Stimulated activated CD8-positive, alpha-beta memory T cell treated with anti-CD3 and anti-CD28 coated beads, Interleukin-15, amount 100 ng/mL, for 48 hours (primary cell): ENCODE measurements at regions not wholly inside any gene's neighbourhood (a gene's known extent, or its start where the extent isn't known, plus 50 kb on each side); places are given as distances from the start of the nearest gene placed in this dataset.

Experiments used
- DNase-seq, 2 donors: peaks; one replicate each; pipeline ENCODE4 v3.0.0-alpha.2; 2020; ENCODE audit warnings: low read depth in 2 of 2

GRCh38 chr6:137758661-137759060 is 108.4 kb upstream of the TNFAIP3 start:
- no peak for DNase-seq

GRCh38 chr6:137759624-137760023 is 107.4 kb upstream of the TNFAIP3 start:
- DNase-seq: no peak

- DNase-seq: no peak
Measured at GRCh38 chr6:137761072-137761471, 106.0 kb upstream of the TNFAIP3 start.

- DNase-seq: no peak
Measured at GRCh38 chr6:137761487-137761886, 105.6 kb upstream of the TNFAIP3 start.

- no peak for DNase-seq
Measured at GRCh38 chr6:137762168-137763090, 104.6 kb upstream of the TNFAIP3 start.

- DNase-seq: no peak
Measured at GRCh38 chr6:137763436-137763835, 103.6 kb upstream of the TNFAIP3 start.

GRCh38 chr6:137763886-137764285 is 103.2 kb upstream of the TNFAIP3 start:
- no peak for DNase-seq

GRCh38 chr6:137764464-137764863 is 102.6 kb upstream of the TNFAIP3 start:
- no peak for DNase-seq

GRCh38 chr6:137765059-137765458 is 102.0 kb upstream of the TNFAIP3 start:
- no peak for DNase-seq

GRCh38 chr6:137766596-137767370 is 100.3 kb upstream of the TNFAIP3 start:
- DNase-seq: no peak

- DNase-seq: no peak
Measured at GRCh38 chr6:137767465-137767864, 99.6 kb upstream of the TNFAIP3 start.

GRCh38 chr6:137767911-137768690 is 99.0 kb upstream of the TNFAIP3 start:
- DNase-seq: no peak

- DNase-seq: no peak
Measured at GRCh38 chr6:137768935-137769334, 98.1 kb upstream of the TNFAIP3 start.

- no peak for DNase-seq
Measured at GRCh38 chr6:137769797-137770362, 97.2 kb upstream of the TNFAIP3 start.

- no peak for DNase-seq
Measured at GRCh38 chr6:137772541-137773250, 94.4 kb upstream of the TNFAIP3 start.

- no peak for DNase-seq
Measured at GRCh38 chr6:137775227-137775626, 91.8 kb upstream of the TNFAIP3 start.

GRCh38 chr6:137775720-137776119 is 91.3 kb upstream of the TNFAIP3 start:
- no peak for DNase-seq

- DNase-seq: no peak
Measured at GRCh38 chr6:137776256-137776655, 90.8 kb upstream of the TNFAIP3 start.

GRCh38 chr6:137776786-137777686 is 90.0 kb upstream of the TNFAIP3 start:
- no peak for DNase-seq

- DNase-seq: no peak
Measured at GRCh38 chr6:137777687-137778075, 89.4 kb upstream of the TNFAIP3 start.
